Activated CD8-positive, alpha-beta T cell treated with anti-CD3 and anti-CD28 coated beads for 36 hours (primary cell): ENCODE measurements at regions not wholly inside any gene's neighbourhood (a gene's known extent, or its start where the extent isn't known, plus 50 kb on each side); places are given as distances from the start of the nearest gene placed in this dataset.

Source experiments
- ATAC-seq: fragments of 200-7000 bp; cut with Tn5 transposase; one replicate; pipeline ENCODE4 v1.10.0; 2021; ENCODE audit warnings: mild to moderate bottlenecking, moderate library complexity
- CTCF ChIA-PET: fragments of 350-600 bp; sonication (Branson Sonifier 250); formaldehyde crosslinking; loops from one replicate; lab custom pipeline; 2021; ENCODE audit warnings: antibody characterized with exemption; lab: Charles Lee
- POLR2A ChIA-PET: fragments of 350-600 bp; sonication (Branson Sonifier 250); formaldehyde crosslinking; loops from one replicate; lab custom pipeline; 2021; ENCODE audit warnings: antibody characterized with exemption; lab: Charles Lee
- DNase-seq: peaks from one replicate; pipeline ENCODE4 v3.0.0-alpha.2; 2020
- H3K27ac Mint-ChIP-seq: one replicate; pipeline ENCODE4 v1.8.0; 2021; ENCODE audit warnings: mild to moderate bottlenecking, mixed read lengths
- H3K27me3 Mint-ChIP-seq: one replicate; pipeline ENCODE4 v1.8.0; 2021; ENCODE audit warnings: mixed read lengths
- H3K36me3 Mint-ChIP-seq: one replicate; pipeline ENCODE4 v1.8.0; 2021; ENCODE audit warnings: low read depth, mixed read lengths
- H3K4me1 Mint-ChIP-seq: one replicate; pipeline ENCODE4 v1.8.0; 2021; ENCODE audit warnings: low read depth, mixed read lengths
- H3K4me3 Mint-ChIP-seq: one replicate; pipeline ENCODE4 v1.8.0; 2021; ENCODE audit warnings: mild to moderate bottlenecking, moderate library complexity, mixed read lengths
- H3K9me3 Mint-ChIP-seq: one replicate; pipeline ENCODE4 v1.8.0; 2021; ENCODE audit warnings: mixed read lengths
- intact Hi-C: fragments of 100-400 bp; cut with micrococcal nuclease; formaldehyde crosslinking; loops from one replicate; pipeline ENCODE4 v1.10.0; 2022
- TF ChIP-seq, protein P1 (sequence below): fragments of 200-600 bp; IDR thresholded peaks from one replicate; pipeline ENCODE4 v1.8.0; 2022; ENCODE audit warnings: antibody characterized with exemption, mild to moderate bottlenecking

DNA sequence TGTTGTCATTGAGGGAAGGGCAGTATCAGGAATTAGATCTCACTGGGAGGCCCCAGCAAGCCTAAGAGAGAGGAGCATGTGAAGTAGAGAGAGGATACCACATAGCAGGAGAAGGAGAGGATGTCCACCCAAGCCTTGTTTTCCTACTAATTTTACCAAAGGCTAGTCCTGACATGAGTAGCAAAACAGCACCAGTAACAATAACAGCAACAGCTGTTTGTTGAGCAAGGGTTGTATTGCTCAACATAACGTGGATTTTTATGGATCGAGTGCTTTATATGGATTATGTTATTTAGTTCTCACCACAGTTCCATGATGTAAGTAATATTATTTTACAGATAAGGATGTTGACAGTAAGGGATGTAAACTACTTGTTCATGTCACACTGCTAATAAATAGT, 135.2 kb upstream of the DLX6 start:
- no peaks in the 10 kb centered on the region for H3K36me3 Mint-ChIP-seq
- no peak for ATAC-seq
- peaks cover 13% of the 10 kb centered on the region for H3K27me3 Mint-ChIP-seq
- intact Hi-C loops, result no loop called here
- H3K4me3 Mint-ChIP-seq, result no peak overlapping the region
- DNase-seq, result no peak
- no peak overlapping the region for H3K27ac Mint-ChIP-seq
- POLR2A ChIA-PET, result no interaction called here
- CTCF ChIA-PET, result no interaction called here
- no peaks in the 10 kb centered on the region for H3K9me3 Mint-ChIP-seq
- H3K4me1 Mint-ChIP-seq, result no peaks in the 10 kb centered on the region
- TF ChIP-seq, protein P1, sequence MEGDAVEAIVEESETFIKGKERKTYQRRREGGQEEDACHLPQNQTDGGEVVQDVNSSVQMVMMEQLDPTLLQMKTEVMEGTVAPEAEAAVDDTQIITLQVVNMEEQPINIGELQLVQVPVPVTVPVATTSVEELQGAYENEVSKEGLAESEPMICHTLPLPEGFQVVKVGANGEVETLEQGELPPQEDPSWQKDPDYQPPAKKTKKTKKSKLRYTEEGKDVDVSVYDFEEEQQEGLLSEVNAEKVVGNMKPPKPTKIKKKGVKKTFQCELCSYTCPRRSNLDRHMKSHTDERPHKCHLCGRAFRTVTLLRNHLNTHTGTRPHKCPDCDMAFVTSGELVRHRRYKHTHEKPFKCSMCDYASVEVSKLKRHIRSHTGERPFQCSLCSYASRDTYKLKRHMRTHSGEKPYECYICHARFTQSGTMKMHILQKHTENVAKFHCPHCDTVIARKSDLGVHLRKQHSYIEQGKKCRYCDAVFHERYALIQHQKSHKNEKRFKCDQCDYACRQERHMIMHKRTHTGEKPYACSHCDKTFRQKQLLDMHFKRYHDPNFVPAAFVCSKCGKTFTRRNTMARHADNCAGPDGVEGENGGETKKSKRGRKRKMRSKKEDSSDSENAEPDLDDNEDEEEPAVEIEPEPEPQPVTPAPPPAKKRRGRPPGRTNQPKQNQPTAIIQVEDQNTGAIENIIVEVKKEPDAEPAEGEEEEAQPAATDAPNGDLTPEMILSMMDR, result no peak

- CTCF ChIA-PET, result no interaction called here
- POLR2A ChIA-PET, result no interaction called here
- ATAC-seq (no peak), DNase-seq (no peak)
- H3K27me3 Mint-ChIP-seq, result peaks cover 13% of the 10 kb centered on the region
- H3K4me3 Mint-ChIP-seq, result no peak overlapping the region
- no peak overlapping the region for H3K27ac Mint-ChIP-seq
- H3K4me1 Mint-ChIP-seq, result no peaks in the 10 kb centered on the region
- intact Hi-C loops, result no loop called here
- no peaks in the 10 kb centered on the region for H3K9me3 Mint-ChIP-seq
- TF ChIP-seq, protein P1, result no peak
- no peaks in the 10 kb centered on the region for H3K36me3 Mint-ChIP-seq
Observed at GRCh38 chr7:96870934-96871333, 134.4 kb upstream of the DLX6 start.

DNA sequence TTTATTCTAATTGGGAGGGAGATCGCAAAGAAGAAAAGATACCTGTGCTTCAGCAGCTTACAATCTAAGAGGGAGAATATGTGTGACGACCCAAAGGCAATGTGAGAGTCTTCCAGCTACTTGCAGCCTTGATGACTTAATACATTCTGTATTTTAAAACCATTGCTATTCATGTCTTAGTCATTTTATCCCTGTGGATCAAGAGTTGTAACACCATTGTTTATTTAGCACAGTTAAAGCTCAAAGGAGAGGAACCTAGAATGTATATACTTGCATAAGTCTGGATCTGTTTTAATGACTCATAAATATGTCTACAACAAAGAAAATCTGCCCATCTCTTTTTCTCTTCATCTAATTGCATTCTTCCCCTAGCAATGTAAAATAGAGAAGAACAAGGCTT, 117.9 kb upstream of the DLX6 start:
- Mint-ChIP-seq H3K27me3 (peaks cover 7% of the 10 kb centered on the region), H3K9me3 (no peaks in the 10 kb centered on the region), H3K4me3 (no peak overlapping the region), H3K27ac (no peak overlapping the region), H3K4me1 (no peaks in the 10 kb centered on the region), H3K36me3 (no peaks in the 10 kb centered on the region)
- ChIA-PET POLR2A (interaction anchor here (1.1 kb wide), 1 partner anchor 9 kb away, joined by 3 read pairs; no protein-coding TSS in a partner anchor), CTCF (no interaction called here)
- no peak for ATAC-seq
- intact Hi-C loops, result no loop called here
- DNase-seq, result no peak
- TF ChIP-seq, protein P1, result no peak

DNA sequence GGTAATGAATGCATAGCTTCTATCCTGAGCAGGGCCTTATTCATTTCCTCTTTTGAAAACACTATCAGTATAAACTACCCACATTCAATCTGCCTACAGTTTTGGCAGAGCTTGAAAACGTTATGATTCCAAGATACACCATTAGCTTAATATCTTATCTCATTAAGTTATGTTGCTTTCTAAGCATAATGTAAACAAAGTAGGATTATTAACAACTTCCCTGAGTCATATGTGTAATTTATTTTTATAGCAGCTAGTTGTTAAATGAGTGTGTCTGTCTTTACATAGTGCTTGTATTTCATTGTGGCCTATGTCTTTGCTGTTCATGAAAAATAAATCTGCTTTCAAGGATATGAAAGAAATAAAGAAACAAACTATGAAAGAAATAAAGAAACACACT, 106.2 kb upstream of the DLX6 start:
- H3K36me3 Mint-ChIP-seq, result no peaks in the 10 kb centered on the region

GRCh38 chr7:96901822-96902445, 103.4 kb upstream of the DLX6 start:
- no peaks in the 10 kb centered on the region for H3K4me1 Mint-ChIP-seq
- CTCF ChIA-PET, result no interaction called here

More for the DNA sequence above, 106.2 kb upstream of the DLX6 start:
- TF ChIP-seq, protein P1, result no peak
- Mint-ChIP-seq H3K4me3 (no peak overlapping the region), H3K27ac (no peak overlapping the region), H3K9me3 (no peaks in the 10 kb centered on the region), H3K27me3 (peaks cover 7% of the 10 kb centered on the region), H3K4me1 (no peaks in the 10 kb centered on the region)
- intact Hi-C loops, result no loop called here
- no peak for ATAC-seq
- DNase-seq, result no peak
- POLR2A ChIA-PET, result no interaction called here
- CTCF ChIA-PET, result no interaction called here

More at GRCh38 chr7:96901822-96902445, 103.4 kb upstream of the DLX6 start:
- Mint-ChIP-seq H3K27me3 (peaks cover 12% of the 10 kb centered on the region), H3K27ac (no peak overlapping the region), H3K9me3 (no peaks in the 10 kb centered on the region), H3K36me3 (no peaks in the 10 kb centered on the region), H3K4me3 (no peak overlapping the region)
- TF ChIP-seq, protein P1, result no peak
- POLR2A ChIA-PET, result no interaction called here
- DNase-seq (no peak), ATAC-seq (no peak)
- intact Hi-C loops, result no loop called here
